DND-41 (cell line): ENCODE measurements at regions not wholly inside any gene's neighbourhood (a gene's known extent, or its start where the extent isn't known, plus 50 kb on each side); places are given as distances from the start of the nearest gene placed in this dataset.

Source experiments
- ATAC-seq: fragments of 200-7000 bp; cut with Tn5 transposase; 3 replicates; pipeline ENCODE4 v1.9.1; 2021; ENCODE audit warnings: low read depth; ENCODE audit not compliant: insufficient read depth
- DNase-seq: peaks from one replicate; pipeline ENCODE4 v3.0.0-alpha.2; 2020
- H2AFZ ChIP-seq: 2 replicates; pipeline ENCODE4 v1.6.0; 2012; ENCODE audit warnings: low read depth, low read length
- H3K27ac ChIP-seq: 2 replicates; pipeline ENCODE4 v1.5.1; 2012; ENCODE audit warnings: low read length, inconsistent platforms
- H3K27me3 ChIP-seq: fragments of 200-600 bp; sonication (generic); 2 replicates; pipeline ENCODE4 v1.6.0; 2012; ENCODE audit warnings: low read length, mild to moderate bottlenecking, inconsistent platforms; ENCODE audit not compliant: insufficient read depth, poor library complexity
- H3K36me3 ChIP-seq: 2 replicates; pipeline ENCODE4 v1.5.1; 2012; ENCODE audit warnings: low read length, inconsistent platforms; ENCODE audit not compliant: insufficient read depth
- H3K4me1 ChIP-seq: 2 replicates; pipeline ENCODE4 v1.5.1; 2012; ENCODE audit warnings: mild to moderate bottlenecking, low read length; ENCODE audit not compliant: insufficient read depth
- H3K4me2 ChIP-seq: 2 replicates; pipeline ENCODE4 v1.6.0; 2012; ENCODE audit warnings: mild to moderate bottlenecking, moderate library complexity, low read length, inconsistent platforms; ENCODE audit not compliant: insufficient read depth
- H3K4me3 ChIP-seq, 2 experiments: fragments of 200-600 bp in 1 of 2; shearing (Covaris generic) in 1 of 2; 2 replicates each; pipeline ENCODE4 v1.5.1; 2012 to 2016; ENCODE audit warnings: inconsistent platforms in 2 of 2, low read length in 2 of 2, mild to moderate bottlenecking in 2 of 2, low read depth in 1 of 2, moderate library complexity in 1 of 2
- H3K79me2 ChIP-seq: 2 replicates; pipeline ENCODE4 v1.6.0; 2012; ENCODE audit warnings: low read length, inconsistent platforms; ENCODE audit not compliant: insufficient read depth
- H3K9ac ChIP-seq: 2 replicates; pipeline ENCODE4 v1.6.0; 2012; ENCODE audit warnings: low read depth, mild to moderate bottlenecking, inconsistent platforms, low read length, moderate library complexity
- H3K9me3 ChIP-seq: 2 replicates; pipeline ENCODE4 v1.5.1; 2012; ENCODE audit warnings: low read length, moderate library complexity, mild to moderate bottlenecking, inconsistent platforms; ENCODE audit not compliant: insufficient read depth, severe bottlenecking
- H4K20me1 ChIP-seq: 2 replicates; pipeline ENCODE4 v1.6.0; 2012; ENCODE audit warnings: low read length; ENCODE audit not compliant: insufficient read depth
- CTCF ChIP-seq: IDR thresholded peaks from 2 replicates; pipeline ENCODE4 v1.5.1; 2012; ENCODE audit warnings: borderline replicate concordance, low read length, moderate library complexity, mild to moderate bottlenecking; ENCODE audit not compliant: poor library complexity, severe bottlenecking; ENCODE audit errors: extremely low read depth
- EZH2 ChIP-seq: IDR thresholded peaks from 3 replicates; pipeline ENCODE4 v1.6.1; 2012; ENCODE audit warnings: borderline replicate concordance, low read depth, mild to moderate bottlenecking, moderate library complexity, low read length, inconsistent platforms; ENCODE audit not compliant: severe bottlenecking

GRCh38 chr1:29542548-29542947 lies 306.2 kb downstream of the PTPRU start:
- no peak overlapping the region for H3K4me2 ChIP-seq
- TF ChIP-seq EZH2 (no peak), CTCF (no peak)
- no peak overlapping the region for H2AFZ ChIP-seq
- H3K79me2 ChIP-seq: no peaks in the 10 kb centered on the region
- ATAC-seq: no peak
- no peaks in the 10 kb centered on the region for H3K36me3 ChIP-seq
- H4K20me1 ChIP-seq: no peaks in the 10 kb centered on the region
- no peak overlapping the region for H3K4me3 ChIP-seq
- H3K27me3 ChIP-seq: no peaks in the 10 kb centered on the region
- DNase-seq: no peak
- no peak overlapping the region for H3K9ac ChIP-seq
- no peaks in the 10 kb centered on the region for H3K9me3 ChIP-seq
- H3K4me1 ChIP-seq: no peaks in the 10 kb centered on the region
- no peak overlapping the region for H3K27ac ChIP-seq

DNA sequence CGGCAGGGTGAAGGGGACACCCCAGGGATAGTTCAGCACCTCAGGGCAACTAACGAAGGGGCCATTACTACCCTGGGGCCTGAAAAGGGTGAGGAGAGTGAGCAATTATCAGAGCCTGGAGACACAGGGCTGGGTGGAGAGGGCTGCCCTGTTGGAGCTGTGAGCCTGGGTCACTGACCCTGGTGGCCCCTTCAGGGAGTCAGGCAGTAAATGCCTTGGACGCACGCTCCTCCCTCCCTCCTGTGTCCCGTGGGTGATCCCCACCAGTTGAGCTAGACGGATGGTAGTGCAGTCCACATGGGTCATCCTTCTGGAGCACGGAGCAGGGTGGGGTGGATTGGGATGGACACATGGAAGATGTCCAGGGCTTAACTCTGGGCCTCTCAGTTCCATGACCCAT lies 305.3 kb downstream of the PTPRU start:
- DNase-seq (no peak), ATAC-seq (no peak)
- Histone ChIP-seq H3K36me3 (no peaks in the 10 kb centered on the region), H3K4me1 (no peaks in the 10 kb centered on the region), H3K4me3 (no peak overlapping the region), H3K79me2 (no peaks in the 10 kb centered on the region), H3K9ac (no peak overlapping the region), H4K20me1 (no peaks in the 10 kb centered on the region), H2AFZ (no peak overlapping the region), H3K9me3 (no peaks in the 10 kb centered on the region), H3K27me3 (no peaks in the 10 kb centered on the region), H3K27ac (no peak overlapping the region), H3K4me2 (no peak overlapping the region)
- TF ChIP-seq CTCF (no peak), EZH2 (no peak)

- H3K27me3 ChIP-seq: no peaks in the 10 kb centered on the region
- no peak for ATAC-seq
- TF ChIP-seq CTCF (no peak), EZH2 (no peak)
Observed at GRCh38 chr1:29540801-29541357, 304.6 kb downstream of the PTPRU start.

GRCh38 chr1:29539971-29540370 lies 303.6 kb downstream of the PTPRU start:
- Histone ChIP-seq H3K4me3 (no peak overlapping the region), H3K4me2 (no peak overlapping the region), H3K79me2 (no peaks in the 10 kb centered on the region), H3K36me3 (no peaks in the 10 kb centered on the region), H3K9me3 (no peaks in the 10 kb centered on the region), H3K4me1 (no peaks in the 10 kb centered on the region), H2AFZ (no peak overlapping the region), H3K27ac (no peak overlapping the region), H3K9ac (no peak overlapping the region), H4K20me1 (no peaks in the 10 kb centered on the region), H3K27me3 (no peaks in the 10 kb centered on the region)
- ATAC-seq (no peak), DNase-seq (no peak)
- TF ChIP-seq EZH2 (no peak), CTCF (no peak)

More at GRCh38 chr1:29540801-29541357, 304.6 kb downstream of the PTPRU start:
- no peak overlapping the region for H3K4me3 ChIP-seq
- no peak overlapping the region for H3K9ac ChIP-seq
- H3K27ac ChIP-seq: no peak overlapping the region
- no peak overlapping the region for H2AFZ ChIP-seq
- no peak for DNase-seq
- H3K9me3 ChIP-seq: no peaks in the 10 kb centered on the region
- no peaks in the 10 kb centered on the region for H3K4me1 ChIP-seq
- H3K4me2 ChIP-seq: no peak overlapping the region
- H3K79me2 ChIP-seq: no peaks in the 10 kb centered on the region
- no peaks in the 10 kb centered on the region for H4K20me1 ChIP-seq
- H3K36me3 ChIP-seq: no peaks in the 10 kb centered on the region
